ENCODE measurements at regions not wholly inside any gene's neighbourhood (a gene's known extent, or its start where the extent isn't known, plus 50 kb on each side); places are given as distances from the start of the nearest gene placed in this dataset.

DNA sequence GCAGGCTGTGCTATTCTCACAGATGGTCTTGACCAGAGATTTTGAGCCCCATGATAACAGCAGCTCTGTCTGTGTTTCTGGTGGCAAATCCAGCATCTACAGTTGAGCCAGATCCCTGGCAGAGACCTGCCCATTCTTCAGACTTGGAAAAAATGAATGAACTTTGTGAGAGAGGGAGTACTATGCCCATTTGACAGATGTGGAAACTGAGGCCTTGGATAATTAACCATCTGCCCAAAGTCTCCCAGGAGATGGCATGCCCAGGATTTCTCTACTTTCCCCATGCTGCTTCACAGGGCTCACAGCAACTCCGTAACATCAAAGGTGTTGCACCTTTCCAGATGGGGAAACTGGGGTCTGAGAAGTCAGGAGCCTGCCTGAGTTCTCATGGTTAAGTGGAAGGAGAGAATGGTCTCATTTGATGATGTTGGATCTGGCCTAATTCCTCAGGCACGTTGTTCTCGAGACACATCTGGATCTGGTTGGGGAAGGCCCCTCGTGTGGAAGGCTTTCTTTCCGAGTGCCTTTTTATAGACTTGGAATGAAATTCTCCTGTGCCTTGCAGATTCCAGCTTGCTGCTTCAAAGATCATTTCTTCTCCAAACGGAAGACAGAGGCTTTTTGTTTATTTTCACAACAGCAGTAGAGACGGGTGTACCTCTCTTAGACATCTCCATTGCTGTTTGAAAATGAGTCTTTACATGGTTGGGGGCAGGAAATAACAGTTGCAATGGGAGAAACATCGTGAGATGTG is 73.3 kb upstream of the STX18 start:
- ChIA-PET POLR2A (ENCODE audit: low non-redundant PET) (no interaction called here), CTCF (no interaction called here)
- TF ChIP-seq EZH2 (IDR thresholded peaks at IDR 0.05; ENCODE audit: borderline replicate concordance, low read depth, low read length, poor library complexity, severe bottlenecking) = no peak
- TF ChIP-seq, protein P1, sequence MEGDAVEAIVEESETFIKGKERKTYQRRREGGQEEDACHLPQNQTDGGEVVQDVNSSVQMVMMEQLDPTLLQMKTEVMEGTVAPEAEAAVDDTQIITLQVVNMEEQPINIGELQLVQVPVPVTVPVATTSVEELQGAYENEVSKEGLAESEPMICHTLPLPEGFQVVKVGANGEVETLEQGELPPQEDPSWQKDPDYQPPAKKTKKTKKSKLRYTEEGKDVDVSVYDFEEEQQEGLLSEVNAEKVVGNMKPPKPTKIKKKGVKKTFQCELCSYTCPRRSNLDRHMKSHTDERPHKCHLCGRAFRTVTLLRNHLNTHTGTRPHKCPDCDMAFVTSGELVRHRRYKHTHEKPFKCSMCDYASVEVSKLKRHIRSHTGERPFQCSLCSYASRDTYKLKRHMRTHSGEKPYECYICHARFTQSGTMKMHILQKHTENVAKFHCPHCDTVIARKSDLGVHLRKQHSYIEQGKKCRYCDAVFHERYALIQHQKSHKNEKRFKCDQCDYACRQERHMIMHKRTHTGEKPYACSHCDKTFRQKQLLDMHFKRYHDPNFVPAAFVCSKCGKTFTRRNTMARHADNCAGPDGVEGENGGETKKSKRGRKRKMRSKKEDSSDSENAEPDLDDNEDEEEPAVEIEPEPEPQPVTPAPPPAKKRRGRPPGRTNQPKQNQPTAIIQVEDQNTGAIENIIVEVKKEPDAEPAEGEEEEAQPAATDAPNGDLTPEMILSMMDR (conservative IDR thresholded peaks at IDR 0.05; ENCODE audit: low read depth, low read length) = no peak
- Histone ChIP-seq H3K9me3 (ENCODE audit: low read depth, low read length, poor library complexity, severe bottlenecking) (no peaks in the 10 kb centered on the region), H3K4me3 (ENCODE audit: low read depth, low read length, poor library complexity, severe bottlenecking) (no peak overlapping the region), H3K36me3 (ENCODE audit: insufficient read depth, low read length, poor library complexity, severe bottlenecking) (no peaks in the 10 kb centered on the region), H3K4me1 (ENCODE audit: insufficient read depth, low read length, poor library complexity, severe bottlenecking) (no peaks in the 10 kb centered on the region), H3K27me3 (replicated peaks; ENCODE audit: insufficient read depth, low read depth, low read length, poor library complexity) (no peaks in the 10 kb centered on the region), H3K27ac (ENCODE audit: low read depth, low read length, poor library complexity, severe bottlenecking) (no peak overlapping the region)
- BruUV-seq (replicated peaks) = no TSS peak
- intact Hi-C loops (cut with micrococcal nuclease; ENCODE audit: unreplicated experiment) = no loop called here
- no peak for DNase-seq (ENCODE audit: low spot score)

DNA sequence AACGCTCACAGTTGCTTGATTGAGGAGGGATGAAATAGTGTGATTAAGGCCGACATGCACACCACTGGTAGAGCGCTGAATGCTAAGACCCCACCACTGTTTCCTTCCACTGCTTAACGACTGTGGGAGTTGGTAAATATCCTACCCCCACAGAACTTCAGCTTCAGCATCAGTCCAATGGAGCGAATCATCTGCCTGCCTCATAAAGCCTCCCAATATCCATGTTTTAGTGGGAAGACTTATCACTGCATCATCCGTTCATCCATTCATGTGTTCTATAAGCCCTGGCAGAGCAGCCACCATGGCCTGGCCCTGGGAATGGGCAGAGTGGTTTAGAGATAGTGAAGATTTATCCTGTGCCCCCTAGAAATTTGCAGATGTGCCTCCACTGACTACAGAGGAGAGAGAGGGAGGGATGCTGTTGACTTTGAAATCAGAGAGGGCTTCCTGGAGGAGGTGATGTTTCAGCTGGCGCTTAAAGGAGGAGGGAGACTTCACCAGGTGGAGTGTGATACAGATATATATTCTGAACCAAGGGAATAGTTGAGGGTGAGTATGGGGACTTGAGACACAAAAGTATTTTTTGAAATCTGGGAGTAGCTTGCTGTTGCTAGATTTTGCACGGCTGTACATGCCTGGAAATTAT is 71.9 kb upstream of the STX18 start:
- H3K4me1 ChIP-seq (ENCODE audit: insufficient read depth, low read length, poor library complexity, severe bottlenecking) = no peaks in the 10 kb centered on the region

DNA sequence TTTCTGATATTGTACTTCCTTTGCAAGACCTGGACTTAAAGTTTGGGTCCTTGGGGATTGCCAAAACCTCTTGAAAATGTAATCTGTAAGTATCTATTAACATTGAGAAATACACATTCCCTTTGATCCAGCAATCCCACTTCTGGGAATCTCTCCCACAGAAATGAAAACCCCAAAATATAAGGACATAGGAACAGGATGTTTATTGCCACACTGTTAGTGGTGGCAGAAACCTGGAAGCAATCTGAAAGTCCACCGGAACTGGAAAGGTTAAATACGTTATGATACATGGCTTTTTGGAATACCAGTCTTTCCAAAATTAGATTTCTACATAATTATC is 71.2 kb upstream of the STX18 start:
- Histone ChIP-seq H3K4me3 (ENCODE audit: low read depth, low read length, poor library complexity, severe bottlenecking) (no peak overlapping the region), H3K36me3 (ENCODE audit: insufficient read depth, low read length, poor library complexity, severe bottlenecking) (no peaks in the 10 kb centered on the region), H3K9me3 (ENCODE audit: low read depth, low read length, poor library complexity, severe bottlenecking) (no peaks in the 10 kb centered on the region), H3K27ac (ENCODE audit: low read depth, low read length, poor library complexity, severe bottlenecking) (no peak overlapping the region), H3K27me3 (replicated peaks; ENCODE audit: insufficient read depth, low read depth, low read length, poor library complexity) (no peaks in the 10 kb centered on the region), H3K4me1 (ENCODE audit: insufficient read depth, low read length, poor library complexity, severe bottlenecking) (no peaks in the 10 kb centered on the region)
- DNase-seq (ENCODE audit: low spot score) = no peak
- ChIA-PET POLR2A (ENCODE audit: low non-redundant PET) (no interaction called here), CTCF (no interaction called here)
- TF ChIP-seq EZH2 (IDR thresholded peaks at IDR 0.05; ENCODE audit: borderline replicate concordance, low read depth, low read length, poor library complexity, severe bottlenecking) = no peak
- TF ChIP-seq, protein P1 (conservative IDR thresholded peaks at IDR 0.05; ENCODE audit: low read depth, low read length) = no peak
- BruUV-seq (replicated peaks) = no TSS peak
- intact Hi-C loops (cut with micrococcal nuclease; ENCODE audit: unreplicated experiment) = no loop called here

More for the DNA sequence above, 71.9 kb upstream of the STX18 start:
- POLR2A ChIA-PET (ENCODE audit: low non-redundant PET) = no interaction called here
- no peaks in the 10 kb centered on the region for H3K36me3 ChIP-seq (ENCODE audit: insufficient read depth, low read length, poor library complexity, severe bottlenecking)
- TF ChIP-seq, protein P1 (conservative IDR thresholded peaks at IDR 0.05; ENCODE audit: low read depth, low read length) = no peak
- TF ChIP-seq EZH2 (IDR thresholded peaks at IDR 0.05; ENCODE audit: borderline replicate concordance, low read depth, low read length, poor library complexity, severe bottlenecking) = no peak
- no peaks in the 10 kb centered on the region for H3K9me3 ChIP-seq (ENCODE audit: low read depth, low read length, poor library complexity, severe bottlenecking)
- H3K4me3 ChIP-seq (ENCODE audit: low read depth, low read length, poor library complexity, severe bottlenecking) = no peak overlapping the region
- CTCF ChIA-PET = no interaction called here
- no TSS peak for BruUV-seq (replicated peaks)
- no peaks in the 10 kb centered on the region for H3K27me3 ChIP-seq (replicated peaks; ENCODE audit: insufficient read depth, low read depth, low read length, poor library complexity)
- intact Hi-C loops (cut with micrococcal nuclease; ENCODE audit: unreplicated experiment) = no loop called here
- H3K27ac ChIP-seq (ENCODE audit: low read depth, low read length, poor library complexity, severe bottlenecking) = no peak overlapping the region
- DNase-seq (ENCODE audit: low spot score) = no peak
